GM19452 (cell line): ENCODE measurements at regions not wholly inside any gene's neighbourhood (a gene's known extent, or its start where the extent isn't known, plus 50 kb on each side); places are given as distances from the start of the nearest gene placed in this dataset.
A peak's percentile ranks its signal among the peaks of the same experiment; 100 is the strongest.
"Not testable (repeated sequence)": the region's sequence is repeated elsewhere in the genome, so short reads cannot be mapped to it uniquely, and the experiment has no call there.

ENCODE experiments used
- ATAC-seq: cut with Tn5 transposase; IDR thresholded peaks from one replicate; pipeline ENCODE4 v1.9.1; 2021; ENCODE audit not compliant: unreplicated experiment

DNA sequence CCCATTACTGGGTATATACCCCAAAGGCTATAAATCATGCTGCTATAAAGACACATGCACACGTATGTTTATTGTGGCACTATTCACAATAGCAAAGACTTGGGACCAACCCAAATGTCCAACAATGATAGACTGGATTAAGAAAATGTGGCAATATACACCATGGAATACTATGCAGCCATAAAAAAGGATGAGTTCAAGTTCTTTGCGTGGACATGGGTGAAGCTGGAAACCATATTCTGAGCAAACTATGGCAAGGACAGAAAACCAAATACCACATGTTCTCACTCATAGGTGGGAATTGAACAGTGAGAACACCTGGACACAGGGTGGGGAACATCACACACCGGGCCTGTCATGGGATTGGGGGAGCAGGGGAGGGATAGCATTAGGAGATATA is 54.4 kb upstream of the MUCL1 start:
- ATAC-seq: not testable (repeated sequence)

DNA sequence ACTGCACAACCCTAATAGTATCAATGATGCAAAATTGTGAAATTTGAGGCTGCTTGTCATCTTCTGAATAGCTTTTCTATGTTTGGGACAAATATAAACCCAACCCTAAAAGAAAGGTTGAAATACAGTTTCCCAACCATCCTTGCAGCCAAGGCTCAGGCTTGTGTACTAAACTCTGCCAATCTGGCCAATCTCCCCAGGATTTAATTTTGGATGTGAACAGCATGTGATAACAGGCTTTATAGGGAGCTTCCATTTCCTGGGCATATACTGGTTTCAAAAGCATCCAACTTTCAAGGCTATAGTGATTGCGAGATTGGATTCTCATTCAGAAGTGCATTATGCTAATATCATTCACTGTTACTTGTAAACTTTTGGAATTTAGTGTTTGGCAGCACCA is 55.7 kb upstream of the MUCL1 start:
- no peak for ATAC-seq

DNA sequence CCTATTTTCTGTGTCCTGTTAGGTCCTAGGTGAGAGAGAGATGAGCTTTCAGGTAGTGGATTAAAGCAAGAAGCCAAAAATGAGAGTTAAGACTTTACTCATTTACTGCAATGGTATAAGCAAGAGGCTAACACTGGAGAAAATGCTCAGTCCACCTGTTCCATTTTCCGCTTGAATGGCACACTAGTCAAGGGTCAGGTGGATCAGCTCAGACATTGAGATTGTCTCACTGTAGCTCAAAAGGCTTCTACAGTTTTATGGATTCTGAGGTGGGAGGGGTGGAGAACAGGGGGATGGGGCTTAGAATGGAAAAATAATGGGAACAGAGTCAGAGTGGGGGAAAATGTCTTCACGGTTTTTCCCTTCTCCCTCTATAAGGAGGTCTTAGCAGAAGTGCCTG is 57.3 kb upstream of the MUCL1 start:
- no peak for ATAC-seq

- ATAC-seq: no peak
Measured at GRCh38 chr12:54795644-54796043, 58.7 kb upstream of the MUCL1 start.

GRCh38 chr12:54786081-54786480 is 68.2 kb upstream of the MUCL1 start:
- ATAC-seq: no peak

- ATAC-seq: no peak
Measured at GRCh38 chr12:54784115-54784514, 70.2 kb upstream of the MUCL1 start.

- not testable (repeated sequence) for ATAC-seq
Measured at GRCh38 chr12:54777031-54777430, 77.3 kb upstream of the MUCL1 start.

DNA sequence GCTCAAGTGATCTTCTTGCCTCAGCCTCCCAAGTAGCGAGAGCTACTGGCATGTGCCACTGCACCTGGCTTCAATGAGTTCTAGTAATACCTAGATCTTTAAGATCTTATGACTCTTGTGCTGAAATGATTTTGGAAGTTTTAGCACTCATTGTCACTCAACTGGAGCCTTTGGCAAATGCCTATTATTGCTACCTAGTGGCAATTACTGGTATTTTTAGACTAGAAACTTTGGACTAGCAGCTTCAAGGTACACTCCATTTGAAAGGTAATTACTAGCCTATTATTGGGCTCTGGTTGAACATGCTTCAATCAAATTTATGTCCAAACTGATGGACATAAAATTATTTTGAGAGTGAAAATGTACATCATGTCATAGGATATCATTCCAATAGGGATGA is 80.7 kb upstream of the MUCL1 start:
- no peak for ATAC-seq

DNA sequence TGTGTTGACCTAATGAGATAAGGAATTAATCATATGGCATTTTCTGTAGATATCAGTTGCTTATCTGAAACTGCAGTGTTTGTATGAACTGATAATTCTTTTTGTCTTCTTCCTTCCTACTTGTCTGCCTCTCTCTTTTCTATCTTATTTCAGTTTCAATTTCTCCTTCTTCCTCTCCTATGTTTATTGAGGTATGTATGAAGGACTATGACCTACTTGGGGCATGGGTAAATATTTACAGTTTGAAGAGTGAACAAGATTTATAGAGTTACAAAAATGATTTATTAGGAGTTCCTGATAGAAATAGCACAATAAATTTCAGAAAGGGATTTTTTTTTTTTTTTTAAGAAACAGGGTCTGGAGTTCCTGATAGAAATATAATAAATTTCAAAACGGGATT is 88.7 kb upstream of the MUCL1 start:
- no peak for ATAC-seq

GRCh38 chr12:54762390-54762789 is 91.9 kb upstream of the MUCL1 start:
- no peak for ATAC-seq

- no peak for ATAC-seq
Measured at GRCh38 chr12:54759751-54760150, 94.6 kb upstream of the MUCL1 start.

GRCh38 chr12:54751493-54751892 is 102.8 kb upstream of the MUCL1 start:
- no peak for ATAC-seq

- ATAC-seq: peak; percentile 72
Measured at GRCh38 chr12:54749191-54749818, 101.1 kb upstream of the DCD start.

GRCh38 chr12:54744590-54744989 is 96.4 kb upstream of the DCD start:
- no peak for ATAC-seq

DNA sequence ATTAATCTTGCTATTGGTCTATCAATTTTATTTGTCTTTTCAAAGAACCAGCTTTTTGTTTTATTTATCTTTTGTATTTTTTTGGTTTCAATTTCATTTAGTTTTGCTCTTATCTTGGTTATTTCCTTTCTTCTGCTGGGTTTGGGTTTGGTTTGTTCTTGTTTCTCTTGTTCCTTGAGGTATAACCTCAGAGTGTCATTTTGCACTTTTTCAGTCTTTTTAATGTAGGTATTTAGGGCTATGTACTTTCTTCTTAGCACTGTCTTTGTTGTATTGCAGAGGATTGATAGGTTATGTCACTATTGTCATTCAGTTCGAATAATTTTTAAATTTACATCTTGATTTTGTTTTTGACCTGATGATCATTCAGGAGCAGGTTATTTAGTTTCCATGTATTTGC is 92.7 kb upstream of the DCD start:
- ATAC-seq: no peak

DNA sequence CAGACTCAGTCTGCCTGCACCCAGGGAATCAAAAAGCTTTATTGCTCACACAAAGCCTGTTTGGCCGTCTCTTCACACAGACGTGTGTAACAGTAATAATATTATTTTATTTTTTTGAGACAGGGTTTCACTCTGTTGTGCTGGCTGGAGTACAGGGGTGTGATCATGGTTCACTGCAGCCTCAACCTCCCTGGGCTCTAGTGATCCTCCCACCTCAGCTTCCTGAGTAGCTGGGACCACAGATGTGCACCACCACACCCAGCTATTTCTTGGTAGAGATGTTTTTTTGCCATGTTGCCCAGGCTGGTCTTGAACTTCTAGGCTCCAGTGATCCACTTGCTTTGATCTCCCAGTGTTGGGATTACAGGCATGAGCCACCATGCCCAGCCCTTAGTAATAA is 88.4 kb upstream of the DCD start:
- ATAC-seq: no peak

DNA sequence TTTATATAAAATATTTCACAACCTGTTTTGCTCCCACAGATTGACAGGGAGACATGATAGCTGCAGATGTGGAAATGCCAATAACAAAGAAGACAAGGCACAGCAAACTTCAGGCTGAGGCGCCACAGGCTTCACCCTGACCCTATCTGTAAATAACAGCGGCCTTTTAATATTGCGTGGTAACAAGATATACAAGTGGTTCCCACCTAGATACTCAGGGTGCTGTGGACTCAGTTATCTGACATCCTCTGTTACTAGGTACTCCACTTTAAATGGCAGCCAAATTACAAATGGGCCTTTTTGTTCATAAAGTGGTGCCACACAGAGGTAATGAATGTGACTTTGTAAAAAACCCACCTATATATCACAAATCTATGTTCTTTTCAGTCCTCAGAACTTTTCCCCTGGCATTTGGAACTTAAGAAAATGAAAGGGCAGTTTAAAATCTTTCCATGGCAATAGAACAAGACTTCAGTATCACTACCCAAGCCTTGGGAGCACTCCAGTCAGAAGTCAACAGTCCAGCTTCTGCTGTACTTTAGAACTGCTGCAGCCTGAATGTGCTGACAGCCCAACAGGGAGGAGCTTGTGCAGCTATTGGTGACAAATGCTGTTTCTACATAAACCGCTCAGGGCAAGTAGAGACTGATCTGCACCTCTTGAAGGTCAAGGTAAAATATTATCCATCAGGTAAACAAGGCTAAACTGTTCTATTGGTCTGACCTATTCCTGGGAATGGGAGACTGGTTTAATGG is 86.2 kb upstream of the DCD start:
- ATAC-seq: no peak

- no peak for ATAC-seq
Measured at GRCh38 chr12:54725233-54725843, 77.2 kb upstream of the DCD start.

DNA sequence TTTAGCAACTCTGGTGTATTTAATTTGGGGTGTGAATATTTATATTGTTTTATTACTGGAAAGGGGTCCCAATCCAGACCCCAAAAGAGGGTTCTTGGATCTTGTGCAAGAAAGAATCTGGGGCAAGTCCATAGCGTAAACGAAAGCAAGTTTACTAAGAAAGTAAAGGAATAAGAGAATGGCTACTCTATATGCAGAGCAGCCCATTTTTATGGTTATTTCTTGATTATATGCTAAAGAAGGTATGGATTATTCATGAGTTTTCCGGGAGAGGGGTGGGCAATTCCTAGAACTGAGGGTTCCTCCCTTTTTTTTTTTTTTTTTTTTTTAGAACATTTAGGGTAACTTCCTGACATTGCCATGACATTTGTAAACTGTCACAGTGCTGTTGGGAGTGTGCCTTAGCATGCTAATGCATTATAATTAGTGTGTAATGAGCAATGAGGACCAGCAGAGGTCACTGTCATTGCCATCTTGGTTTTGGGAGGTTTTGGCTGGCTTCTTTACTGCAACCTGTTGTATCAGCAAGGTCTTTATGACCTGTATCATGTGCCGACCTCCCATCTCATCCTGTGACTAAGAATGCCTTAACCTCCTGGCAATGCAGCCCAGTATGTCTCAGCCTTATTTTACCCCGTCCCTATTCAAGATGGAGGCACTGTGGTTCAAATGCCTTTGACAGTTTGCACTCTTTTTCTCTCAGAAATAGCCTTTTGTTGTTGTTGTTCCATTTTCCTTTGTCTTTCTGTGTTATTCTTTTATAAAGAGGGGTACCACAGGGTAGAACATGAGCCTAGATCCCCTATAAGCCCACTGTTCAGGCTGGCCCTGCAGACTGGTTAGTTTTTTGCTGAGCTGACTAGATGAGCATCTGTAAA is 75.5 kb upstream of the DCD start:
- no peak for ATAC-seq

GRCh38 chr12:54721312-54721711 is 73.1 kb upstream of the DCD start:
- ATAC-seq: no peak

DNA sequence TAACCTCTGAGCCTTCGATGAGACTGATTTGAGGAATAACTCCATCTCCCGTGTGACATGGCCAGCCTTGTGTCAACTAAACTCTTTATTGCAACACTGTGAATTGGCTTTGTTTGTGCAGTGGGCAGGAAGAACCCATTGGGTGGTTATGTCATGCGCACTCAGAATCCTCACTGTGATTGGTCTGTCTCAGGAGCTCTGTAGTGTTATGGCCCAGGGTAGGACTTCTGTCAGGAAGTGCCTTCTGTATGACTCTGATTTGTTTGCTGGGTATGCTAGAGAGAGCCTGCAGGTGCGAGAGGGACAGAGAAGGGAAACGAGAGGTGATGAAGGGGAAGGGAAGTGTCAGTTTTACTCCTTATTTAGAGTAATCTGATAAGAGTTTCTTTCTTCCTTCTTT is 71.5 kb upstream of the DCD start:
- ATAC-seq: no peak
